DND-41 (cell line): ENCODE measurements at regions not wholly inside any gene's neighbourhood (a gene's known extent, or its start where the extent isn't known, plus 50 kb on each side); places are given as distances from the start of the nearest gene placed in this dataset.

Source experiments
- EZH2 ChIP-seq: IDR thresholded peaks from 3 replicates; pipeline ENCODE4 v1.6.1; 2012; ENCODE audit warnings: borderline replicate concordance, low read depth, mild to moderate bottlenecking, moderate library complexity, low read length, inconsistent platforms; ENCODE audit not compliant: severe bottlenecking
- TF ChIP-seq, protein P1 (sequence below): IDR thresholded peaks from 2 replicates; pipeline ENCODE4 v1.5.1; 2012; ENCODE audit warnings: borderline replicate concordance, low read length, moderate library complexity, mild to moderate bottlenecking; ENCODE audit not compliant: poor library complexity, severe bottlenecking; ENCODE audit errors: extremely low read depth

DNA sequence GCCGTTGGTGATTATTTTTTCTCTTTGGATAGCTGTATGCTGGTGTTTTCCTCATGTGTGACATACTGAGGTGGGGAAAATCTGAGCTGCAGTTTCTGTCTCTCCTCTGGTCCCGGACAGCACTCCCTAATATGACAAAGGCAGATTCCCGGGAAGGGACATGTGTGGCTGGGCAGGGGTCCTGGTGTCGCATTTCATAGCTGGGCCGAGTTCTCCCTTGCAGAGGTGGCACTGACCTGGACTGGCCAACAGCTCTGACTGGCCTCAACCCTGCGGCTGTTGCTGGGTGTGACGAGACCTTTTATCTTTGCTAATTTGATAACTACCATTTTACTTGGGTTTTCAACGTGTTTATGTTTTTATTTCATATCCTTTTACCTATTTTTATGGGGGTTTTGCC, 248.6 kb upstream of the TCERG1L start:
- TF ChIP-seq, protein P1, sequence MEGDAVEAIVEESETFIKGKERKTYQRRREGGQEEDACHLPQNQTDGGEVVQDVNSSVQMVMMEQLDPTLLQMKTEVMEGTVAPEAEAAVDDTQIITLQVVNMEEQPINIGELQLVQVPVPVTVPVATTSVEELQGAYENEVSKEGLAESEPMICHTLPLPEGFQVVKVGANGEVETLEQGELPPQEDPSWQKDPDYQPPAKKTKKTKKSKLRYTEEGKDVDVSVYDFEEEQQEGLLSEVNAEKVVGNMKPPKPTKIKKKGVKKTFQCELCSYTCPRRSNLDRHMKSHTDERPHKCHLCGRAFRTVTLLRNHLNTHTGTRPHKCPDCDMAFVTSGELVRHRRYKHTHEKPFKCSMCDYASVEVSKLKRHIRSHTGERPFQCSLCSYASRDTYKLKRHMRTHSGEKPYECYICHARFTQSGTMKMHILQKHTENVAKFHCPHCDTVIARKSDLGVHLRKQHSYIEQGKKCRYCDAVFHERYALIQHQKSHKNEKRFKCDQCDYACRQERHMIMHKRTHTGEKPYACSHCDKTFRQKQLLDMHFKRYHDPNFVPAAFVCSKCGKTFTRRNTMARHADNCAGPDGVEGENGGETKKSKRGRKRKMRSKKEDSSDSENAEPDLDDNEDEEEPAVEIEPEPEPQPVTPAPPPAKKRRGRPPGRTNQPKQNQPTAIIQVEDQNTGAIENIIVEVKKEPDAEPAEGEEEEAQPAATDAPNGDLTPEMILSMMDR, result no peak
- TF ChIP-seq EZH2, result no peak
